Esophagus muscularis mucosa (tissue), 4 donors: ENCODE measurements at regions not wholly inside any gene's neighbourhood (a gene's known extent, or its start where the extent isn't known, plus 50 kb on each side); places are given as distances from the start of the nearest gene placed in this dataset.
"Not testable (repeated sequence)": the region's sequence is repeated elsewhere in the genome, so short reads cannot be mapped to it uniquely, and the experiment has no call there.

Source experiments
- CTCF ChIP-seq, 3 experiments: fragments of 200-600 bp in 2 of 3; fragments of 450-650 bp in 1 of 3; sonication (generic) in 2 of 3; IDR thresholded peaks; one replicate each; pipeline ENCODE4 v1.5.1; 2017 to 2019; ENCODE audit warnings: antibody characterized with exemption in 3 of 3, mild to moderate bottlenecking in 2 of 3, moderate library complexity in 1 of 3
- EP300 ChIP-seq: sonication (generic); formaldehyde crosslinking; IDR thresholded peaks from one replicate; pipeline ENCODE4 v1.6.1; 2017; ENCODE audit warnings: antibody characterized with exemption
- POLR2A ChIP-seq: fragments of 450-650 bp; IDR thresholded peaks from one replicate; pipeline ENCODE4 v1.6.1; 2017; ENCODE audit warnings: antibody characterized with exemption, moderate library complexity, mild to moderate bottlenecking, low read depth
- POLR2AphosphoS5 ChIP-seq, 2 donors: sonication (generic); formaldehyde crosslinking; IDR thresholded peaks; one replicate each; pipeline ENCODE4 v1.6.1; 2017; ENCODE audit warnings: antibody characterized with exemption in 2 of 2

GRCh38 chr10:52604131-52604530, 168.5 kb downstream of the MBL2 start:
- TF ChIP-seq CTCF (IDR thresholded peaks at IDR 0.05); POLR2AphosphoS5 (IDR thresholded peaks at IDR 0.05); EP300; POLR2A: not testable (repeated sequence)
